Left lung (tissue), 4 donors: ENCODE measurements at regions not wholly inside any gene's neighbourhood (a gene's known extent, or its start where the extent isn't known, plus 50 kb on each side); places are given as distances from the start of the nearest gene placed in this dataset.

Experiments
- ATAC-seq: fragments of 200-7000 bp; cut with Tn5 transposase; one replicate; pipeline ENCODE4 v1.9.1; 2020; ENCODE audit warnings: moderate library complexity
- DNase-seq, 4 donors: peaks; one replicate each; pipeline ENCODE4 v3.0.0-alpha.2; 2013 to 2020
- H3K27ac ChIP-seq, 2 donors: fragments of 200-600 bp; sonication (generic) in 1 of 2; one replicate each; pipeline versions ENCODE4 v1.5.0 to v1.8.0; 2020 to 2021
- H3K27me3 ChIP-seq, 2 donors: fragments of 200-600 bp; sonication (generic) in 1 of 2; one replicate each; pipeline versions ENCODE4 v1.5.0 to v1.8.0; 2020 to 2021
- H3K36me3 ChIP-seq, 2 donors: fragments of 200-600 bp; sonication (generic) in 1 of 2; one replicate each; pipeline versions ENCODE4 v1.5.0 to v1.8.0; 2020 to 2021
- H3K4me1 ChIP-seq, 2 donors: fragments of 200-600 bp; one replicate each; pipeline ENCODE4 v1.8.0; 2021
- H3K4me3 ChIP-seq, 2 donors: fragments of 200-600 bp; sonication (generic) in 1 of 2; one replicate each; pipeline versions ENCODE4 v1.5.0 to v1.8.0; 2020 to 2021; ENCODE audit warnings: mild to moderate bottlenecking in 1 of 2
- H3K9me3 ChIP-seq, 2 donors: fragments of 200-600 bp; sonication (generic) in 1 of 2; one replicate each; pipeline versions ENCODE4 v1.5.0 to v1.8.0; 2020 to 2021
- intact Hi-C, 2 donors: fragments of 100-400 bp; cut with DNase I; formaldehyde crosslinking; loops; one replicate each; pipeline versions ENCODE4 v1.11.2 to v1.14.2; 2022
- TF ChIP-seq, protein P1 (sequence below), 2 donors: fragments of 200-600 bp; sonication (generic) in 1 of 2; IDR thresholded peaks; one replicate each; pipeline versions ENCODE4 v1.5.0 to v1.8.0; 2021; ENCODE audit warnings: antibody characterized with exemption in 2 of 2
- donor health status: DM: no; HTN: yes; CAD: no.
- donor health status: DM: no; HTN: no; CAD: no.

DNA sequence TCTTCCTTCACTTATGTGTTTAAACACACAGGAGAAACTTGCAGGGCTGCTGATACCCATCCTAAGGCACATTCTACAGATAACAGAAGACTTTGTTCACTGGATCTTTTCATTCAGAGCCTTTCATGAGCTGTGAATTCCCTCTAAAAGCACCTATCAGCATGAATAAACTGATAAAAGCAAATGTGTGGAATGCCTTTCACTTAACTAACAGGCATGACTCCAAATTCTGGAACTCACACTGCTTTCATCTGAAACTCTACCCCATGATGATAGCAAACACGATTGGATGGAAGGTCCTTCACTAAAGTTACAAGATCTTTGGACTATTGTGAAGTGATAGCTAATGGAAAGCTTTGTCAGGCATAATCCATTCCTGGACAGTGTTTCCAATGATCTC is 457.3 kb downstream of the EFNB2 start:
- intact Hi-C loops, result no loop called here
- Histone ChIP-seq H3K4me1 (no peaks in the 10 kb centered on the region), H3K27me3 (no peaks in the 10 kb centered on the region), H3K27ac (no peak overlapping the region), H3K4me3 (no peak overlapping the region), H3K9me3 (no peaks in the 10 kb centered on the region), H3K36me3 (no peaks in the 10 kb centered on the region)
- no peak for ATAC-seq
- TF ChIP-seq, protein P1, sequence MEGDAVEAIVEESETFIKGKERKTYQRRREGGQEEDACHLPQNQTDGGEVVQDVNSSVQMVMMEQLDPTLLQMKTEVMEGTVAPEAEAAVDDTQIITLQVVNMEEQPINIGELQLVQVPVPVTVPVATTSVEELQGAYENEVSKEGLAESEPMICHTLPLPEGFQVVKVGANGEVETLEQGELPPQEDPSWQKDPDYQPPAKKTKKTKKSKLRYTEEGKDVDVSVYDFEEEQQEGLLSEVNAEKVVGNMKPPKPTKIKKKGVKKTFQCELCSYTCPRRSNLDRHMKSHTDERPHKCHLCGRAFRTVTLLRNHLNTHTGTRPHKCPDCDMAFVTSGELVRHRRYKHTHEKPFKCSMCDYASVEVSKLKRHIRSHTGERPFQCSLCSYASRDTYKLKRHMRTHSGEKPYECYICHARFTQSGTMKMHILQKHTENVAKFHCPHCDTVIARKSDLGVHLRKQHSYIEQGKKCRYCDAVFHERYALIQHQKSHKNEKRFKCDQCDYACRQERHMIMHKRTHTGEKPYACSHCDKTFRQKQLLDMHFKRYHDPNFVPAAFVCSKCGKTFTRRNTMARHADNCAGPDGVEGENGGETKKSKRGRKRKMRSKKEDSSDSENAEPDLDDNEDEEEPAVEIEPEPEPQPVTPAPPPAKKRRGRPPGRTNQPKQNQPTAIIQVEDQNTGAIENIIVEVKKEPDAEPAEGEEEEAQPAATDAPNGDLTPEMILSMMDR (IDR thresholded peaks at IDR 0.05), result no peak
- no peak for DNase-seq

DNA sequence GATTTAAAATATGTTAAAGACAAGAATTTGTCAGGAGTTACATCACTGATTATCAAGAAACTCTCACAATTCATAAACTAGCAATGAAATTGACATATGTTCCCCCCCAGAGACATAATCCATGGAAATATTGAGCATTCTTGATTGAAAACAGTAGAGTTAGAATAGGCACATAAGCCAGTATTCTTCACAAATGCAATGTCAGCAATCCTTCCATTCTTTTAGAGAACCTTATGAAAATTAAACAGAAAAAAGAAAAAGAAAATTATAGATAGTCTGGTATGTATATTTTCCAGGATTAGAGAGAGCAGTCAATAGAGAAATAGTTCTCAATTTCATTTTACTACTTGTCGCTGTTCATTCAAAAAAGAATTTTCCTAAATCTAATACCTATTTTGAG is 458.4 kb downstream of the EFNB2 start:
- Histone ChIP-seq H3K4me1 (no peaks in the 10 kb centered on the region), H3K27me3 (no peaks in the 10 kb centered on the region), H3K36me3 (no peaks in the 10 kb centered on the region), H3K9me3 (no peaks in the 10 kb centered on the region), H3K4me3 (no peak overlapping the region), H3K27ac (no peak overlapping the region)
- no peak for ATAC-seq
- TF ChIP-seq, protein P1 (IDR thresholded peaks at IDR 0.05), result no peak
- DNase-seq, result no peak
- intact Hi-C loops, result no loop called here

DNA sequence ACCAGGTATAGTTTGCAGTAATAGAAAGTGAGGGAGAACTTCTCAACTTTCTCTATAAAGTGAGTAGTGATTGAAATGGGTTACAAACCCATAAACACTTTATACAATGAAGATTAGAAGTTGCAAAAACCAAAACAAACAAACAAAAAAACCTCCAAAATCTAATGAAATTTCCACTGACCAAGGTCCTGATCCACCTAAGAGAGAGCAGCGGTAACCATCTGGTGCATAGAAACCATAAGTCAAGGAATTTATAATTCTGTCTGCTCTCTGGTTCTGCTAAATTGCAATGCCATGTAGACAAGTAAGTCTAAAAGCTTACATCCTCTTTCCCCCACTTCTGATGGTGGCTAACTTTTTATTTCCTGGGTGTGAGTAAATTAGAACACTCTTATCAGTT is 463.4 kb downstream of the EFNB2 start:
- TF ChIP-seq, protein P1 (IDR thresholded peaks at IDR 0.05), result no peak
- intact Hi-C loops, result no loop called here
- ATAC-seq (no peak), DNase-seq (no peak)
- Histone ChIP-seq H3K36me3 (no peaks in the 10 kb centered on the region), H3K27me3 (no peaks in the 10 kb centered on the region), H3K27ac (no peak overlapping the region), H3K9me3 (no peaks in the 10 kb centered on the region), H3K4me3 (no peak overlapping the region), H3K4me1 (no peaks in the 10 kb centered on the region)

DNA sequence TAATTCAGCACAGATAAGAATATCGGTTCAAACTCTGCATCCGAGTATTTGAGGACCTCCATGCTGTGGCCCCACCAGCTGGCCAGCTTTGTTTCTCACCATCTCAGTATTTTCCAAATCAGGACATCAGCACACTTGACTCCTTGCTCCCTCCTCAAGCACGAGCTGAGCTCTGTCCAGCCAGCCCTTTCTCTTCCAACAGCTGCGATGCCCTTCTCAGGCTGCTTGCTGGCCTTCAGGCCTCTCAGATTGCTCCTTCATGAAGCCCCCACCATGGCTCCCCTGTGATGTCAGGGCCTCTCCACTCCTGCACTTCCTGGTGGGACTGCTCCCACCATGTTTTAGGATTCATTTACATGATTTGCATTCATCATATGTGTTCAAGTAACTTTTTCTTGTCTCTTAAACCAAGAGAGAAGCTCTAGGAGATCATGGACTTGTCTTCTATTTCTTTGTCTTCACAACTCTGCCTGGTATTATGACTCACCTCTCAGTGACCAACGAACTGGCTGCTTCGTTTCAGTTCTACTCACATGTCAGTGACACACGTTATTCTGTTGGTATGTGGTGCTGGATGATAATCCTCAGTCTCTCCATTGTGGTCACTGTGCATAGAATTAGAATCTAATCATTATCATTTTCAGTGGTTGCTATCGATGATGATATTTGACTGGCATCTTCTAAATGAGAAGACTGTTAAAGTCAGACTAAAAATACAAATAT is 471.7 kb downstream of the EFNB2 start:
- no peaks in the 10 kb centered on the region for H3K36me3 ChIP-seq
- no peak overlapping the region for H3K4me3 ChIP-seq
- intact Hi-C loops, result no loop called here
- DNase-seq, result no peak
- ATAC-seq, result no peak
- no peak overlapping the region for H3K27ac ChIP-seq
- H3K27me3 ChIP-seq, result no peaks in the 10 kb centered on the region
- TF ChIP-seq, protein P1 (IDR thresholded peaks at IDR 0.05), result no peak
- no peaks in the 10 kb centered on the region for H3K9me3 ChIP-seq
- no peaks in the 10 kb centered on the region for H3K4me1 ChIP-seq

DNA sequence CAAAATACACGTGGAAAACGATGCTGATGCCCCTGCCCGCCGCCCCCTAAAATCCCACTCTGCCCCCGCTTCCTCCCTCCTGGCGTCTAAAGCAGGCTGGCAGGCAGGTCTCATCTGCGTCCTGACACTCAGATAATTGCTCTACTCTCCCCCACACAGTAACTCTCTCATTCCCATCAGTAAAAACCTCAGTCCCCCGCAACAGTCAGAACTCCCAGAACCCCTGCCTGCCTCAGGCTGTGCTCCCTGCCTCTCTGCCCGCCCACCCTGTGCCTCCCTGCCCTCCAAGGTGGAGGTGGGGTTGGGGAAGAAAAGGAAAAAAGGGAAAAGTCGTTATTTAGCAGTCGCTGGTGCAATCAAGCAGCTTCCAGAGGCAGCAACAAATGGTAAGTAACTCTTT is 473.7 kb downstream of the EFNB2 start:
- no peaks in the 10 kb centered on the region for H3K27me3 ChIP-seq
- no peaks in the 10 kb centered on the region for H3K4me1 ChIP-seq
- intact Hi-C loops, result no loop called here
- H3K27ac ChIP-seq, result no peak overlapping the region
- no peak for DNase-seq
- no peak for ATAC-seq
- TF ChIP-seq, protein P1 (IDR thresholded peaks at IDR 0.05), result no peak
- no peaks in the 10 kb centered on the region for H3K9me3 ChIP-seq
- no peak overlapping the region for H3K4me3 ChIP-seq
- H3K36me3 ChIP-seq, result no peaks in the 10 kb centered on the region
